OCI-LY1 (cell line): ENCODE measurements at regions not wholly inside any gene's neighbourhood (a gene's known extent, or its start where the extent isn't known, plus 50 kb on each side); places are given as distances from the start of the nearest gene placed in this dataset.

Experiments
- H2AFZ ChIP-seq: fragments of 200-600 bp; sonication (generic), shearing (Covaris generic); 2 replicates; pipeline ENCODE4 v1.6.0; 2014; ENCODE audit warnings: antibody characterized with exemption, mild to moderate bottlenecking, low read length
- H3F3A ChIP-seq: fragments of 200-600 bp; sonication (generic), shearing (Covaris generic); 2 replicates; pipeline ENCODE4 v1.6.0; 2014; ENCODE audit warnings: mild to moderate bottlenecking, antibody characterized with exemption, low read length, moderate library complexity; ENCODE audit not compliant: insufficient read depth
- H3K27ac ChIP-seq: fragments of 200-600 bp; sonication (generic); 2 replicates; pipeline ENCODE4 v1.5.1; 2014; ENCODE audit warnings: low read length, mixed run types, mild to moderate bottlenecking, low read depth; ENCODE audit not compliant: poor library complexity, severe bottlenecking
- H3K27me3 ChIP-seq: fragments of 200-600 bp; sonication (generic); 2 replicates; pipeline ENCODE4 v1.6.0; 2014; ENCODE audit warnings: antibody characterized with exemption, mild to moderate bottlenecking, low read length, moderate library complexity; ENCODE audit not compliant: insufficient read depth
- H3K36me3 ChIP-seq: fragments of 200-600 bp; sonication (generic); 2 replicates; pipeline ENCODE4 v1.6.1; 2014; ENCODE audit warnings: mild to moderate bottlenecking, antibody characterized with exemption, low read length, moderate library complexity, mixed read lengths; ENCODE audit not compliant: insufficient read depth
- H3K4me1 ChIP-seq: fragments of 200-600 bp; sonication (generic); 2 replicates; pipeline ENCODE4 v1.5.1; 2014; ENCODE audit warnings: mild to moderate bottlenecking, low read length, moderate library complexity; ENCODE audit not compliant: insufficient read depth, severe bottlenecking
- H3K4me2 ChIP-seq: fragments of 200-600 bp; sonication (generic), shearing (Covaris generic); 2 replicates; pipeline ENCODE4 v1.6.1; 2014; ENCODE audit warnings: low read length
- H3K4me3 ChIP-seq: fragments of 200-600 bp; sonication (generic); 2 replicates; pipeline ENCODE4 v1.5.1; 2014; ENCODE audit warnings: low read length, low read depth, mild to moderate bottlenecking, mixed read lengths; ENCODE audit not compliant: poor library complexity, severe bottlenecking
- H3K79me2 ChIP-seq: fragments of 200-600 bp; shearing (Covaris generic); 2 replicates; pipeline ENCODE4 v1.6.1; 2016; ENCODE audit warnings: mixed run types, low read length, mixed read lengths; ENCODE audit not compliant: insufficient read depth
- H3K9ac ChIP-seq: fragments of 200-600 bp; sonication (generic), shearing (Covaris generic); 2 replicates; pipeline ENCODE4 v1.6.1; 2014; ENCODE audit warnings: mild to moderate bottlenecking, low read length, mixed read lengths
- H3K9me2 ChIP-seq: fragments of 200-600 bp; sonication (generic), shearing (Covaris generic); 2 replicates; pipeline ENCODE4 v1.6.1; 2014; ENCODE audit warnings: low read depth, mild to moderate bottlenecking, low read length, mixed read lengths
- H3K9me3 ChIP-seq: fragments of 200-600 bp; shearing (Covaris generic); 2 replicates; pipeline ENCODE4 v1.6.1; 2014; ENCODE audit warnings: low read length, mixed read lengths
- H4K20me1 ChIP-seq: fragments of 200-600 bp; sonication (generic), shearing (Covaris generic); 2 replicates; pipeline ENCODE4 v1.6.0; 2016; ENCODE audit warnings: mild to moderate bottlenecking, low read length; ENCODE audit not compliant: insufficient read depth
- EZH2 ChIP-seq: fragments of 200-600 bp; sonication (generic), shearing (Covaris generic); IDR thresholded peaks from 2 replicates; pipeline ENCODE4 v1.8.0; 2017; ENCODE audit warnings: borderline replicate concordance, mixed run types, mild to moderate bottlenecking, antibody characterized with exemption, low read length, moderate library complexity, mixed read lengths
- TF ChIP-seq, protein P1 (sequence below): fragments of 200-600 bp; sonication (generic), shearing (Covaris generic); IDR thresholded peaks from 2 replicates; pipeline ENCODE4 v1.5.1; 2017; ENCODE audit warnings: mild to moderate bottlenecking, antibody characterized with exemption, low read length, moderate library complexity, mixed read lengths

DNA sequence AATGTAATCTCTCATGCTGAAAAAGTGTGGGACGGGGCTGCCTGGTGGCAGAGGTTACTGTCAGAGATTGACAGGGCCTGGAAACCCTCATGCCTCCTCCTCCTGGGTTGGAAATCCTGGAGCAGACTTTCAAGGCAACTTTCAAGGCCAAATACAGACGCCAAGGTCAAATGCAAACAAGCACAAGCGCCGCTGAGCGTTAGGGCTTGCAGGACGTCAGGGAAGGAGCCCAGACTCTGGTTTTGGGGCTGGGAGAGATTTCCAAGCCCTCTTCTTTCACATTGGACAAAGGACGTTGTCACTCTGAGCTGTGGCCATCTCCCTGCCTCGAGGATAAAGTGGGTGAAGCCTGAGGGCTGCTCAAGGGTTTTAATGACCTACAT, 120.1 kb downstream of the TWIST2 start:
- H3K79me2 ChIP-seq = no peaks in the 10 kb centered on the region
- no peak overlapping the region for H3K4me2 ChIP-seq
- no peaks in the 10 kb centered on the region for H3K9me2 ChIP-seq
- H2AFZ ChIP-seq = no peak overlapping the region
- H3F3A ChIP-seq = no peaks in the 10 kb centered on the region
- no peaks in the 10 kb centered on the region for H3K36me3 ChIP-seq
- H3K27ac ChIP-seq = no peak overlapping the region
- TF ChIP-seq EZH2 = no peak
- TF ChIP-seq, protein P1, sequence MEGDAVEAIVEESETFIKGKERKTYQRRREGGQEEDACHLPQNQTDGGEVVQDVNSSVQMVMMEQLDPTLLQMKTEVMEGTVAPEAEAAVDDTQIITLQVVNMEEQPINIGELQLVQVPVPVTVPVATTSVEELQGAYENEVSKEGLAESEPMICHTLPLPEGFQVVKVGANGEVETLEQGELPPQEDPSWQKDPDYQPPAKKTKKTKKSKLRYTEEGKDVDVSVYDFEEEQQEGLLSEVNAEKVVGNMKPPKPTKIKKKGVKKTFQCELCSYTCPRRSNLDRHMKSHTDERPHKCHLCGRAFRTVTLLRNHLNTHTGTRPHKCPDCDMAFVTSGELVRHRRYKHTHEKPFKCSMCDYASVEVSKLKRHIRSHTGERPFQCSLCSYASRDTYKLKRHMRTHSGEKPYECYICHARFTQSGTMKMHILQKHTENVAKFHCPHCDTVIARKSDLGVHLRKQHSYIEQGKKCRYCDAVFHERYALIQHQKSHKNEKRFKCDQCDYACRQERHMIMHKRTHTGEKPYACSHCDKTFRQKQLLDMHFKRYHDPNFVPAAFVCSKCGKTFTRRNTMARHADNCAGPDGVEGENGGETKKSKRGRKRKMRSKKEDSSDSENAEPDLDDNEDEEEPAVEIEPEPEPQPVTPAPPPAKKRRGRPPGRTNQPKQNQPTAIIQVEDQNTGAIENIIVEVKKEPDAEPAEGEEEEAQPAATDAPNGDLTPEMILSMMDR = no peak
- H4K20me1 ChIP-seq = no peaks in the 10 kb centered on the region
- no peak overlapping the region for H3K4me3 ChIP-seq
- no peaks in the 10 kb centered on the region for H3K27me3 ChIP-seq
- no peak overlapping the region for H3K9ac ChIP-seq
- no peaks in the 10 kb centered on the region for H3K9me3 ChIP-seq
- H3K4me1 ChIP-seq = no peaks in the 10 kb centered on the region

DNA sequence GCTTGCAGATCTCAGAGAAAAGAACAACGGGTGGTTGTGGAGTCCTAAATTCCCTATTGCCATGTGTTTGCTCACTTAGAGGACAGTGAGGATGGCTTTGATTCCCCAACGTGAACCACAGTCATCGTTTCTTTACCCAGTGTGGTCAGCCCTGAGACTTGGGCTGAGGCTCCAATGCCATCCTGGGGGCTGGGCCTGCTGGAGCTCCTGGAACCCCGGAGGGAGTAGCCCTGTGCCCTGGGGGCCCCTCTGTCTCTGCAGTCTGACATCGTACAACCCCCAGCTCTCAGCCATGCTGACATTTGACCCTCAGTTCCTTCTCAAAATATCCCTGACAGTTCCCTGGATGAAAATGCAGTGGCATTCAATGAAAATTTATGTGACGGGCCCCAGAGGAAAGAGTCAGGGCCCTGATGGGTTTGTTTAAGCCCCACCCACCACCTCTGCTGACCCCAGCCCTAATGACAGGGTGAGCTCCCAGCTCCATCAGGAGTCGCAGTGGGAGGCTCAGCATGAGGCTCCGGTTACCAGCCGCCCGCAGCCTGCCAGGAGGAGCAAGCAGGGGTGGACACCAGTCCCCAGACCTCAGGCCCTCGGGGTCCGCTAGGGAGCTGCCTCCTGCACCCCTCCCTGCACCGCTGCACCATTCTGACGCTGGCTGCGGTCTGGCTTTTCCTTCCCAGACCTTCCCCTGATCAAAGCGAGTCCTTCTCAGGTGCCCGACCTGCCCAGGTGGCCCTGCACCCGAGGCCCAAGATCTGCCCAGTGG, 120.9 kb downstream of the TWIST2 start:
- Histone ChIP-seq H2AFZ (no peak overlapping the region), H3F3A (no peaks in the 10 kb centered on the region), H4K20me1 (no peaks in the 10 kb centered on the region), H3K9ac (no peak overlapping the region), H3K9me2 (no peaks in the 10 kb centered on the region), H3K4me2 (no peak overlapping the region), H3K27ac (no peak overlapping the region), H3K4me3 (no peak overlapping the region), H3K79me2 (no peaks in the 10 kb centered on the region), H3K9me3 (no peaks in the 10 kb centered on the region), H3K36me3 (no peaks in the 10 kb centered on the region), H3K4me1 (no peaks in the 10 kb centered on the region), H3K27me3 (no peaks in the 10 kb centered on the region)
- TF ChIP-seq, protein P1 = no peak
- TF ChIP-seq EZH2 = no peak

- Histone ChIP-seq H3K9ac (no peak overlapping the region), H3K4me1 (no peaks in the 10 kb centered on the region), H3K4me3 (no peak overlapping the region), H3K36me3 (no peaks in the 10 kb centered on the region), H3K4me2 (no peak overlapping the region), H2AFZ (no peak overlapping the region), H3K27me3 (no peaks in the 10 kb centered on the region), H3K9me2 (no peaks in the 10 kb centered on the region), H3K79me2 (no peaks in the 10 kb centered on the region), H4K20me1 (no peaks in the 10 kb centered on the region), H3K9me3 (no peaks in the 10 kb centered on the region), H3K27ac (no peak overlapping the region), H3F3A (no peaks in the 10 kb centered on the region)
- TF ChIP-seq, protein P1 = no peak
- no peak for TF ChIP-seq EZH2
These were observed 122.0 kb downstream of the TWIST2 start for GRCh38 chr2:238969857-238970256.
